ENCODE measurements at regions not wholly inside any gene's neighbourhood (a gene's known extent, or its start where the extent isn't known, plus 50 kb on each side); places are given as distances from the start of the nearest gene placed in this dataset.

GRCh38 chr4:103904123-103904522 is 184.3 kb upstream of the TACR3 start:
- TF ChIP-seq EZH2 (optimal IDR thresholded peaks at IDR 0.05; ENCODE audit: low read depth, low read length), result no peak
- no peak for TF ChIP-seq CTCF (IDR thresholded peaks at IDR 0.05; ENCODE audit: low read length)

All from MM.1S (cell line).